AG04450 (cell line): ENCODE measurements at regions not wholly inside any gene's neighbourhood (a gene's known extent, or its start where the extent isn't known, plus 50 kb on each side); places are given as distances from the start of the nearest gene placed in this dataset.

ENCODE experiments used
- CTCF ChIA-PET: fragments of 300-600, 350-600 bp; formaldehyde crosslinking; extraction: SDS; loops from one replicate; lab custom pipeline; 2022; ENCODE audit warnings: antibody characterized with exemption, inconsistent platforms; lab: Charles Lee
- POLR2A ChIA-PET: fragments of 350-600 bp; formaldehyde crosslinking; extraction: SDS; loops from one replicate; lab custom pipeline; 2021; ENCODE audit warnings: antibody characterized with exemption, inconsistent platforms; lab: Yijun Ruan, JAX
- DNase-seq: peaks from one replicate; pipeline ENCODE4 v3.0.0-alpha.2; 2011; ENCODE audit warnings: low read depth, low spot score
- H3K27ac ChIP-seq: one replicate; pipeline ENCODE4 v1.5.1; 2012; ENCODE audit warnings: low read depth, low read length, control low read depth
- H3K27me3 ChIP-seq: one replicate; pipeline ENCODE4 v1.6.0; 2012; ENCODE audit warnings: low read length; ENCODE audit not compliant: control insufficient read depth, insufficient read depth
- H3K4me3 ChIP-seq: 2 replicates; pipeline ENCODE4 v1.5.1; 2011; ENCODE audit warnings: mild to moderate bottlenecking, low read depth, low read length, control low read depth
- H3K9me3 ChIP-seq: 2 replicates; pipeline ENCODE4 v1.5.1; 2012; ENCODE audit warnings: low read length; ENCODE audit not compliant: control insufficient read depth, insufficient read depth
- CTCF ChIP-seq: IDR thresholded peaks from 2 replicates; pipeline ENCODE4 v1.5.1; 2011; ENCODE audit warnings: low read depth, low read length, control low read depth, inconsistent platforms

GRCh38 chr9:1254071-1254470, 203.9 kb downstream of the DMRT2 start:
- no peaks in the 10 kb centered on the region for H3K27me3 ChIP-seq
- H3K9me3 ChIP-seq: no peaks in the 10 kb centered on the region
- DNase-seq: no peak
- H3K27ac ChIP-seq: no peak overlapping the region
- TF ChIP-seq CTCF: no peak
- ChIA-PET CTCF (no interaction called here), POLR2A (no interaction called here)
- H3K4me3 ChIP-seq: no peak overlapping the region

GRCh38 chr9:1256178-1256577, 206.0 kb downstream of the DMRT2 start:
- Histone ChIP-seq H3K27ac (no peak overlapping the region), H3K27me3 (no peaks in the 10 kb centered on the region), H3K4me3 (no peak overlapping the region), H3K9me3 (no peaks in the 10 kb centered on the region)
- no peak for TF ChIP-seq CTCF
- no peak for DNase-seq
- POLR2A ChIA-PET: no interaction called here
- CTCF ChIA-PET: no interaction called here

GRCh38 chr9:1261266-1261665, 211.1 kb downstream of the DMRT2 start:
- H3K27me3 ChIP-seq: no peaks in the 10 kb centered on the region
- H3K4me3 ChIP-seq: no peak overlapping the region
- POLR2A ChIA-PET: no interaction called here
- CTCF ChIA-PET: no interaction called here
- H3K27ac ChIP-seq: no peak overlapping the region
- no peaks in the 10 kb centered on the region for H3K9me3 ChIP-seq
- no peak for TF ChIP-seq CTCF
- no peak for DNase-seq

- ChIA-PET POLR2A (no interaction called here), CTCF (no interaction called here)
- Histone ChIP-seq H3K27ac (no peak overlapping the region), H3K4me3 (no peak overlapping the region), H3K27me3 (no peaks in the 10 kb centered on the region), H3K9me3 (no peaks in the 10 kb centered on the region)
- TF ChIP-seq CTCF: no peak
- no peak for DNase-seq
Observed at GRCh38 chr9:1261879-1262766, 212.0 kb downstream of the DMRT2 start.

GRCh38 chr9:1267141-1267570, 217.0 kb downstream of the DMRT2 start:
- H3K9me3 ChIP-seq: no peaks in the 10 kb centered on the region; the same call in 1 of the 2 replicates
- no peak overlapping the region for H3K4me3 ChIP-seq
- no peak for TF ChIP-seq CTCF
- no peaks in the 10 kb centered on the region for H3K27me3 ChIP-seq
- no peak overlapping the region for H3K27ac ChIP-seq
- no peak for DNase-seq
- ChIA-PET POLR2A (no interaction called here), CTCF (no interaction called here)
